Rectal smooth muscle tissue (tissue), 1 donor: ENCODE measurements at regions not wholly inside any gene's neighbourhood (a gene's known extent, or its start where the extent isn't known, plus 50 kb on each side); places are given as distances from the start of the nearest gene placed in this dataset.
"Not testable (repeated sequence)": the region's sequence is repeated elsewhere in the genome, so short reads cannot be mapped to it uniquely, and the experiment has no call there.

Experiments used
- H3K27ac ChIP-seq: one replicate; pipeline ENCODE4 v1.7.0; 2013; ENCODE audit warnings: low read depth, low read length, inconsistent platforms
- H3K27me3 ChIP-seq: one replicate; pipeline ENCODE4 v1.7.0; 2013; ENCODE audit warnings: low read length; ENCODE audit not compliant: control insufficient read depth, insufficient read depth
- H3K36me3 ChIP-seq: one replicate; pipeline ENCODE4 v1.7.0; 2013; ENCODE audit warnings: low read length; ENCODE audit not compliant: control insufficient read depth, insufficient read depth
- H3K4me1 ChIP-seq: one replicate; pipeline ENCODE4 v1.7.0; 2013; ENCODE audit warnings: low read length; ENCODE audit not compliant: control insufficient read depth, insufficient read depth
- H3K4me3 ChIP-seq: one replicate; pipeline ENCODE4 v1.7.0; 2013; ENCODE audit warnings: low read length
- H3K9ac ChIP-seq: one replicate; pipeline ENCODE4 v1.7.0; 2013; ENCODE audit warnings: low read length

DNA sequence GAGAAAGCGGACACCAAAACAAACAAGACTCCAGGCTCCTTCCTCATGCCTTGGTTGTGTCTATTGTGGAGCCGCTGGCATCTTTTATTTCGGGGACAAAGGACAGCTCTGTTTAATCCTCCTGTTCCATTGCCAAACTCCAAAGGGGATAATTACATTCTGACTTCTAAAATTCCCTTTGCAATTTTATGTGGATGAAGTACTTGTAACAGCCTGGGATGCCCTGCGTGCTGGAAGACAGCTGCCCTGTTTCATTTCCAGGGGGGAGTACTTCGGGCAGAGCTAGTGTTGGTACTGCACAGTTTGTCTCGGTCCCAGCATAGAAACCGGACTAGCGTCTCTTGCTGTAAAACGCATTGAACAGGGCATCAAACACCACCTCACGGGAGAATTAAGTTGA is 90.9 kb downstream of the BAMBI start:
- Histone ChIP-seq H3K27me3 (no peaks in the 10 kb centered on the region), H3K4me3 (no peak overlapping the region), H3K27ac (no peak overlapping the region), H3K9ac (no peak overlapping the region), H3K4me1 (no peaks in the 10 kb centered on the region), H3K36me3 (no peaks in the 10 kb centered on the region)

DNA sequence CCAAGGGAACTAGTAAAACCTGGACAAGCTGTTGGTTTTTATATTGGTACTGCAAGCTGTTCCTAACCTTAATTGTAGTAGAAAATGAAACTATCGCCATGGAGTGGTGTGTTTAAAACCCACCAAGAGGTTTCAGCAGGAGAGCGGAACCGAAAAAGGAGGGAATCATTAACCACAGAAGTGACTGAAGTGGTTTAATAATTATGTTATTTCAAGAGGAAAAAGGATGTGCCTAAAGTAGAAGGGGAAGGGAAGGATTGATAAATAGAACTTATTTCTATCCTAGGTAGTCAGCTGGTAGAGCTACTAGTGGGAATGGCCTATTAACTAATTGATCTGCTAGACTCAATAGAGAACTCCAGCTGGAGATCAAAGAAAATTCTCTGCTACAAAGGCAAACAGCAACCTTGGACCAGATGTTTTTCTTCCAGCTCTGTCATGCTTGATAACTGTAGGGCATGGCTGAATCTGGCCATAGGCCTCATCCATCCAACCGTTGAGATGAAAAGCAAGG is 91.8 kb downstream of the BAMBI start:
- Histone ChIP-seq H3K36me3 (no peaks in the 10 kb centered on the region), H3K4me1 (no peaks in the 10 kb centered on the region), H3K9ac (no peak overlapping the region), H3K4me3 (no peak overlapping the region), H3K27ac (no peak overlapping the region), H3K27me3 (no peaks in the 10 kb centered on the region)

DNA sequence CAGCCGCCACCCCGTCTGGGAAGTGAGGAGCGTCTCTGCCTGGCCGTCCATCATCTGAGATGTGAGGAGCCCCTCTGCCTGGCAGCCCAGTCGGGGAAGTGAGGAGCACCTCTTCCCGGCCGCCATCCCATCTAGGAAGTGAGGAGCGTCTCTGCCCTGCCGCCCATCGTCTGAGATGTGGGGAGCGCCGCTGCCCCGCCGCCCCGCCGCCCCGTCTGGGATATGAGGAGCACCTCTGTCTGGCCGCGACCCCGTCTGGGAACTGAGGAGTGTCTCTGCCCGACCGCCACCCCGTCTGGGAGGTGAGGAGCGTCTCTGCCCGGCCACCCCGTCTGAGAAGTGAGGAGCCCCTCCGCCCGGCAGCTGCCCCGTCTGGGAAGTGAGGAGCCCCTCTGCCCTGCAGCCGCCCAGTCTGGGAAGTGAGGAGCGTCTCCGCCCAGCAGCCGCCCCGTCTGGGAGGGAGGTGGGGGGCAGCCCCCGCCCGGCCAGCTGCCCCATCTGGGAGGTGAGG is 94.3 kb downstream of the BAMBI start:
- H3K9ac ChIP-seq, H3K27ac ChIP-seq, H3K36me3 ChIP-seq, H3K4me3 ChIP-seq, H3K4me1 ChIP-seq, H3K27me3 ChIP-seq: not testable (repeated sequence)

DNA sequence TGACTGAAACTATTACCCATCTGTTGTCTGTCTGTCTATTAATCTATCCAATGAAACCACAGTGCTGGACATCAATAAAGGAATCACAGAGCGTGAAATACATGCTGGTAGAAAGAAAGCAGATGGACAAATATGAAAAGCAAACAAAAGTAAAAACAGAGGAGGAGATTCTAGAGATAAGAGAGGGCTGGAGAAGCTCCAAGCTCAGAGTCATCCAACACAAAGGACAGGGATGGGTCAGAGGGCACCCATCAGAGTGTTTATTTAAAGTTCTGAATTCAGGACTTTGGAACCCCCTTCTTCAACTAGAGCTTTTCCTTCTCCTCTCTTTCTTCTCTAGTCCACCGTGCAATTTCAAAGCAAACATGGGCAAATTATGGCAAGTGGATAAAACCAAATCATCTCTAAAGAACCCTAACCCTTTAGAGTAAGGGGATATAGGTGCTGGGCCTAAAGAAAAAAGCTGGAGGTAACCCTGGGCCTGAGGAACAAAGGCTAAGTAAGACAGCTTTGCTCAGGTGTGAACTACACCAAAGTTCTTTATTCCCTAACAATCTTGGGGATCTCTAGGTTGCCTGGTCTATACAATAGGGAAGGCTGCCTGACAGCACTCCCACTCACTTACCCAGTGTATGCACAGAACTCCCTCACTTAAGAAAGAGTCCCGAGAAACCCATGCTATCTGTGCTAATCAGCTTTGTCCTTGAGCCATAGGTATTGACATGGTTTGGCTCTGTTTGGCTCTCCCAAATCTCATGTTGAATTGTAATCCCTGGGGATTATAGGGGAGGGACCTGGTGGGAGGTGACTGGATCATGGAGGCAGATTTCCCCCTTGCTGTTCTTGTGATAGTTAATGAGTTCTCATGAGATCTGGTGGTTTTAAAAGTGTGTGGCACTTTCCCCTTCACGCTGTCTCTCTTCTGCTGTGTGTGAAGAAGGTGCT is 97.0 kb downstream of the BAMBI start:
- Histone ChIP-seq H3K4me1 (no peaks in the 10 kb centered on the region), H3K27ac (no peak overlapping the region), H3K36me3 (no peaks in the 10 kb centered on the region), H3K27me3 (no peaks in the 10 kb centered on the region), H3K9ac (no peak overlapping the region), H3K4me3 (no peak overlapping the region)

DNA sequence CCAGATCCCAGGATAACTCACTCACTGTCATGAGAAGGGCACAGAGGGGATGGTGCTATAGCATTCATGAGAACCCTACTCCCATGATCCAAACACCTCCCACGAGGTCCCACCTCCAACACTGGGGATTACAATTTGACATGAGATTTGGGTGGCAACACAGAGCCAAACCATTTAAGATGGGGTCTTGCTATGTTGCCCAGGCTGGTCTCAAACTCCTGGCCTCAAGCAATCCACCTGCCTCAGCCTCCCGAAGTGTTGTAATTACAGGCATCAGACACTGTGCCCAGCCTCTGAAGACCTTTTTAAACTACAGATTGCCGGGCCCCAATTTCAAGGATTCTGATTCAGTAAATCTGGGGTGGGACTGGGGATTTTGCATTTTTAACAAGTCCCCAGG is 98.5 kb downstream of the BAMBI start:
- Histone ChIP-seq H3K36me3 (no peaks in the 10 kb centered on the region), H3K9ac (no peak overlapping the region)

DNA sequence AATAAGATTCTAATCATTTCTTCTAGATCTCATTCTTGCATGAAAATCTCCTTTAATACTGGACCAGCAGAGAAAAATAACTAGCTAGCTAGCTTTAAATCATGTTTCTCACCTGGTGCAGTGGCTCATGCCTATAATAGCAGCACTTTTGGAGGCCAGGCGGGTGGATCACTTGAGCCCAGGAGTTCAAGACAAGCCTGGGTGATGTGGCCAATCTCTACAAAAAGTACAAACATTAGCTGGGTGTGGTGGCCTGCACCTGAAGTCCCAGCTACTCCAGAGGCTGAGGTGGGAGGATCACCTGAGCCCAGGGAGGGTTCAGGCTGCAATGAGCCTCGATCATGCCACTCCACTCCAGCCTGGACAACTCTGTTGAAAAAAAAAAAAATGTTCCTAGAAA is 99.2 kb downstream of the BAMBI start:
- Histone ChIP-seq H3K36me3 (no peaks in the 10 kb centered on the region), H3K27me3 (no peaks in the 10 kb centered on the region), H3K4me1 (no peaks in the 10 kb centered on the region), H3K9ac (no peak overlapping the region), H3K4me3 (no peak overlapping the region), H3K27ac (no peak overlapping the region)

More for the DNA sequence above, 98.5 kb downstream of the BAMBI start:
- Histone ChIP-seq H3K4me1 (no peaks in the 10 kb centered on the region), H3K27me3 (no peaks in the 10 kb centered on the region), H3K27ac (no peak overlapping the region), H3K4me3 (no peak overlapping the region)

DNA sequence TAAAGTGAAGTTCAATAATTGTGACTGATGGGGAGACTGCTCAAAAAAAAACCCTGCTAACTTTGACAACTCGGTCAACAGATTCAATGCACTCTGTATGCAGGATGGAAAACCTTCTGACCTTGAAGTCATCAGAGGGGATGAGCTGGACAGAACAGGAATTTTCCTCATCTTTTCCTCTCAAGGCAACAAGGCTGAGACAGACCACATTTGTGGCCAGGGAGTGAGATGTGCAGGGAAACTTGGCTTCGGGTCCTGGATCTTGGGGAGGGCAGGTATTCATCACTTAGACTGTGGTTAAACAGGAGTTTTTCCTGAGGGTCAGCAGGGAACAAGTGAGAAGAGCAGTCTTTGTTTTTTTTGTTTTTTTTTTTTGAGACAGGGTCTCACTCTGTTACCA is 100.6 kb downstream of the BAMBI start:
- Histone ChIP-seq H3K27ac (no peak overlapping the region), H3K36me3 (no peaks in the 10 kb centered on the region), H3K27me3 (no peaks in the 10 kb centered on the region), H3K9ac (no peak overlapping the region), H3K4me1 (no peaks in the 10 kb centered on the region), H3K4me3 (no peak overlapping the region)

DNA sequence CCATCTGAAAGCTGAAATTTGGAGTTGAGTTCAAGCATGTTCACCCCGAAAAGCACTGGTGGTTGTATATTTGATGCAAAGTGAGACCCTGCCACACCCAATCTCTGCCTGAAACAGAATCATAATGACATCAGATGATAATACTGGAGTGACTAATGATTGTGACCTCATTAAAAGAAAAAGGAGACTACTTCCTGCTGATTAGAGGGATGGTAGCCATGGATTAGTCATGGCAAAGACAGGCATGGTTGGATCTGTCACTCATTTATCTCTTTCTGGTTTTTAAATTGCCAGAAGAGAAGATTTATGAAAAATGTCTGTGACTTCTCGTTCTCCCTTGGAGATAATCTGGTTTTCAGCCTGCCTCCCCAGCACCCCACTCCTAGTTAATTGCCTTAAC is 101.2 kb downstream of the BAMBI start:
- H3K27me3 ChIP-seq = no peaks in the 10 kb centered on the region
- H3K4me1 ChIP-seq = no peaks in the 10 kb centered on the region
- no peak overlapping the region for H3K9ac ChIP-seq
- H3K36me3 ChIP-seq = no peaks in the 10 kb centered on the region
- no peak overlapping the region for H3K4me3 ChIP-seq
- no peak overlapping the region for H3K27ac ChIP-seq

DNA sequence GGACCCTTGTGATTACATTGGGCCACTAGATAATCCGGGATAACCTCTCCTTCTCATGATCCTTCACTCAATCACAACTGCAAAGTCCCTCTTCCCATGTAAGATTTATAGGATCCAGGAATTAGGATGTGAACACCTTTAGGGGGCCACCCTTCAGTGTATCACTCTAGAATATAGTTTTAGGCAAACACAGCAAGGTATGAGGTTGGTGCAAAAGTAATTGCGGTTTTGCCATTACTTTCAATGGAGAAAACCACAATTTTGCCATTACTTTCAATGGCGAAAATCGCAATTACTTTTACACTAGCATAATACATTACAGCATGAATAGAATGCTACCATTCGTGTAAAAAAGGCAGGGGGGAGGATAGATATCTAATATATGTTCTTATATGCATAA is 104.0 kb downstream of the BAMBI start:
- no peak overlapping the region for H3K9ac ChIP-seq
- no peaks in the 10 kb centered on the region for H3K4me1 ChIP-seq
- H3K4me3 ChIP-seq = no peak overlapping the region
- H3K27ac ChIP-seq = no peak overlapping the region
- H3K27me3 ChIP-seq = no peaks in the 10 kb centered on the region
- H3K36me3 ChIP-seq = no peaks in the 10 kb centered on the region

DNA sequence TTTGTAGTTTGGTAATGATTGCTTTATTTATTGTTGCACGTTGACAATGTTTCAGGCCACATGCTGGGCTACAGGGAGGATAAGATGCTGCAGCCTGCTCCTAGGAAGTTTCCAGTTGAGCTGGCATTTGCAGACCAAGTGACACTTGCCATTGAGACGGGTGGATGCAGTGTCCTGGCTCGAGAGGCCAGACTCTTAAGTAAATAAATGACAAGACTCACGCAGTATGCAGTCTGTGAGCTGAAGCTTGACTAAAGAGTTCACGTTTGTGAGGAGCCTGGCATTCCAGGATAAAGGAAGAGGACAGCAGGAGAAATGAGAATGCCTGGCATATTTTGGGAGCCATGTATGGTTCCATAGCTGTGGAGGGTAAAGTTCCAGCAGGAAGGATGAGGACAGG is 105.8 kb downstream of the BAMBI start:
- Histone ChIP-seq H3K27ac (no peak overlapping the region), H3K9ac (no peak overlapping the region), H3K27me3 (no peaks in the 10 kb centered on the region), H3K36me3 (no peaks in the 10 kb centered on the region), H3K4me1 (no peaks in the 10 kb centered on the region), H3K4me3 (no peak overlapping the region)

DNA sequence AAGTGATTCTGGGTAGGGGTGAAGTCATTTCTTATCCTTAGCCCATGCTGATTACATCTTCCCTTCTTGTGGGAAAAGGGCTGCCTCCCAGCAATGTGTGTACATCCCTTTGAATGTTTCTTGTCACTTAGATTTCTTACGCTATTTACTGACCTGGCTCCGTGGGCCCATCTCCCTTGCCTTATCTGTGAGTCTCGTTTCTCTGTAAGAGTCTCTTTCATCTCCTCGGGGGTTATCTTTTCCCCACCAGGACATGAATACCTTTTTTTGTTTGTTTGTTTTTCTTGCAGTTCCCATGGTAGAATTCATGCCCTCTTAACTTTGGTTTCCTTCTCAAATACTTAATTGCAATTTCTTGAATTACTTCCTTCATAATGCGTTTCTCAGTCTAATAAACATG is 107.7 kb downstream of the BAMBI start:
- Histone ChIP-seq H3K27ac (no peak overlapping the region), H3K36me3 (no peaks in the 10 kb centered on the region), H3K27me3 (no peaks in the 10 kb centered on the region), H3K9ac (no peak overlapping the region), H3K4me3 (no peak overlapping the region), H3K4me1 (no peaks in the 10 kb centered on the region)

DNA sequence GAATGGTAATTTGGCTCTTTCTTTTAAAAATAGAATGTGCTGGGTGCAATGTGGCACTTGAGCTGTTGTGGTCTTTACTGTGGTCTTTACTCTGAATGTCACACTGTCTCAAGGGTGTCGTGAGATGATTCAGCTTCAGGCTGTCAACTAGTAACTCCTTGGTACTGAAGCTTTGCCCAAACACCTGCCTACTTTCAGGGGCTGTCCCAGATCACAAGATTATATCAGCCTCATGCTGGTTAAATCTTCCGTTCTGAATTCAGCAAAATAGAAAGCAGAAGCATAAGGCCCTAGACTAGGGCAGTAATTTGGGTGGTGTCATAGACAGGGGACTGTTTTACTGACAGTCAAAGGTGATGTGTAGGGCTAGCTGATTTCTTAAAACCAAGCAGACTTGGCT is 110.9 kb downstream of the BAMBI start:
- Histone ChIP-seq H3K4me1 (no peaks in the 10 kb centered on the region), H3K36me3 (no peaks in the 10 kb centered on the region), H3K4me3 (no peak overlapping the region), H3K9ac (no peak overlapping the region), H3K27ac (no peak overlapping the region), H3K27me3 (no peaks in the 10 kb centered on the region)

DNA sequence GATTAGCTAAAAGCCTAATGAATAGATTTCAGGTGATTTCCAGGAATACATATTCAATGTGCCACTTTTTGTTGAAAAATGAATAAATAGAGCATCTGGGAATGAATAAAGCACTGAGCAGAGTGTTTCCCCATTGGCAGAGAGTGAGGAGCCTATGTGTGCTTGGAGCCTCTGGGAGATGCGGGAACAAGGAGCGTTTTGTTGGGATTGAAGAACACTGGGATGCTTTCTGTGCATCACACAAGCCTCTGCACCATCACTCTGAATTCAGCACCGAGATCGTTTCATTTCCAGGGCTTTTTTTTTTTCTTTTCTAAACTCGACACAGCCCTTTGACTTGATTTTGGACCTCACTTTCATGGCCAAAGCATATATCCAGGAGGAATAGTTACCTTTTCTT is 111.4 kb downstream of the BAMBI start:
- Histone ChIP-seq H3K36me3 (no peaks in the 10 kb centered on the region), H3K27ac (no peak overlapping the region), H3K4me1 (no peaks in the 10 kb centered on the region), H3K9ac (no peak overlapping the region), H3K27me3 (no peaks in the 10 kb centered on the region), H3K4me3 (no peak overlapping the region)
